ENCODE measurements at regions not wholly inside any gene's neighbourhood (a gene's known extent, or its start where the extent isn't known, plus 50 kb on each side); places are given as distances from the start of the nearest gene placed in this dataset.

- Histone ChIP-seq H3K4me3 (no peak overlapping the region), H3K27ac (no peak overlapping the region)
- no peak for TF ChIP-seq CTCF (IDR thresholded peaks at IDR 0.05)
- DNase-seq (ENCODE audit: low spot score) = no peak
Measured at GRCh38 chr1:9476790-9477463, 62.3 kb upstream of the SLC25A33 start.

GRCh38 chr1:9477535-9477934, 61.7 kb upstream of the SLC25A33 start:
- TF ChIP-seq CTCF (IDR thresholded peaks at IDR 0.05) = no peak
- H3K4me3 ChIP-seq = no peak overlapping the region
- H3K27ac ChIP-seq = no peak overlapping the region
- no peak for DNase-seq (ENCODE audit: low spot score)

- no peak overlapping the region for H3K27ac ChIP-seq
- no peak for TF ChIP-seq CTCF (IDR thresholded peaks at IDR 0.05)
- no peak overlapping the region for H3K4me3 ChIP-seq
- no peak for DNase-seq (ENCODE audit: low spot score)
Measured at GRCh38 chr1:9478021-9478420, 61.2 kb upstream of the SLC25A33 start.

GRCh38 chr1:9481048-9481447, 58.2 kb upstream of the SLC25A33 start:
- no peak for TF ChIP-seq CTCF (IDR thresholded peaks at IDR 0.05)
- DNase-seq (ENCODE audit: low spot score) = no peak
- Histone ChIP-seq H3K4me3 (no peak overlapping the region), H3K27ac (no peak overlapping the region)

- Histone ChIP-seq H3K4me3 (no peak overlapping the region), H3K27ac (no peak overlapping the region)
- TF ChIP-seq CTCF (IDR thresholded peaks at IDR 0.05) = no peak
- DNase-seq (ENCODE audit: low spot score) = no peak
Measured at GRCh38 chr1:9482403-9482802, 56.9 kb upstream of the SLC25A33 start.

DNA sequence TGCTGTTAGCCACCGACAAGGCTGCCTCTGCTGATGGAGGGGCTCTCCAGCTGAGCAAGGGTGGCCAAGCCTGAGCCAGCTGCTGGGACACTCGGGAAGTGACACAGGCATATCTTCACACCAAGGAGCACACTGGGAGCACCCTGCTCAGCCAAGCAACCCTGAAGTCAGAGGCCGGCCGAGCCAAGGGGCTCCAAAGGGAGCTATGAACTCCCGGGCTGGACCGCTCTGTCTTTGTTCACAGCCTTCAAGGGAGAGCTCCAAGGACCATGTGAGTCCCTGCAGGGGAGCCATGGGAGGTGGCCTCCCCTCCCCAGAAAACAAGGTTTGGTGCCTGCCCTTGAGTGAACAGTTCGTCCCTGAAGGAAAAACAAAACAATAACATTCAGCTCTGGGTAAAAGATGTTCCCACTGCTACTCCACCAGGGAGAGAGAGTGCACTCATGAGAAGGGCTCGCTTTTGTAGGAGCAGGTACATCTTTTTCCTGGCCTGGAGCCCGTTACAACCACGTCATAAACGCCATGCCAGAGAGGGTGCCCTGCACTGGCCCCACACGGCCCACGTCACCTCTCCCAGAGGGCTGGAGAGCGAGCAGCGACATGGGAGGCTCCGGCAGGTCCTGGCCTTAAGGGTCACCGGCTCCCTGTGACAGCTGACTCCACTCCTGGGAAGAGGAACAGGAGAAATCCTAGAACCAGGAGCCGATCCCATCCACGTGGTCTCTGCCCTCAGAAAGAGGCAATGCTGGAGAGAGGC, 56.3 kb upstream of the SLC25A33 start:
- no peak for DNase-seq (ENCODE audit: low spot score)
- Histone ChIP-seq H3K27ac (no peak overlapping the region), H3K4me3 (no peak overlapping the region)
- TF ChIP-seq CTCF (IDR thresholded peaks at IDR 0.05) = no peak

Data from coronary artery (tissue), 2 donors.